Central memory CD4-positive, alpha-beta T cell (primary cell): ENCODE measurements at regions not wholly inside any gene's neighbourhood (a gene's known extent, or its start where the extent isn't known, plus 50 kb on each side); places are given as distances from the start of the nearest gene placed in this dataset.
A peak's percentile ranks its signal among the peaks of the same experiment; 100 is the strongest.

Experiments
- DNase-seq: peaks from one replicate; pipeline ENCODE4 v3.0.0; 2022

DNA sequence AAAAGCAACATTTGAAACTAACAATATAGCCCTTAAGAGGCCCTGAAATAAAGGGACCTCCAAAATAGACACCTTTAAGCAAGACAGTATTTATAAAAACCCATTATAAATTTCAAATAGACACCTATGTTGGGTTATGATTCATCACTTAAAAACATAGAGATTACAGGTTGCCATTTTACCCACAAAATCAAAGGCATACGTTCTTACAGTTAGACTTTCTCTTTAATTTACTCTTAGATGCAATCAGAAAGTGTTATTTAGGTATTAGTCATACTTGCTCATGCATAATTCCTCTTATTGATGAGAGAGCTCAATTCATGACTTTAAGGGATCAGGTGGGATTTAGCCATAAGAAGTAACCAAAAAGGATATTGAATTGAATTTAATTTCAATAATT lies 51.5 kb upstream of the TMEM200A start:
- DNase-seq: no peak

DNA sequence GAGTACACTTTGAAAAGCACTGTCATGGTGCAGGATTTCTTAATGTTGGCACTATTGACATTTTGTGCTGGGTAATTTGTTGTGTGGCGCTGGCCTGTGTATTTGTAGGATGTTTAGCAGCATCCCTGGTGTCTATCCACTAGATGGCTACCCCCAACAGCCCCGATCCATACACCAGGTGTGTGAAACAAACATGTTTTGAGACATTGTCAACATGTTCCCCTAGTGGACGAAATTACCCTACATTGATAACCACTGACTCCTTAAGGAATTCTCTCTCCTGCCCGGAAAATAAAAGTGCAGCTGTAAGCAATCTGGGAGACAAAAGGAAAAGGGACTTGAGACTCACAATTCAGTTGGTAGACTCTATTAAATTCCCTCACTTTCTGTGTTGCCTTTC lies 52.6 kb upstream of the TMEM200A start:
- DNase-seq: no peak

DNA sequence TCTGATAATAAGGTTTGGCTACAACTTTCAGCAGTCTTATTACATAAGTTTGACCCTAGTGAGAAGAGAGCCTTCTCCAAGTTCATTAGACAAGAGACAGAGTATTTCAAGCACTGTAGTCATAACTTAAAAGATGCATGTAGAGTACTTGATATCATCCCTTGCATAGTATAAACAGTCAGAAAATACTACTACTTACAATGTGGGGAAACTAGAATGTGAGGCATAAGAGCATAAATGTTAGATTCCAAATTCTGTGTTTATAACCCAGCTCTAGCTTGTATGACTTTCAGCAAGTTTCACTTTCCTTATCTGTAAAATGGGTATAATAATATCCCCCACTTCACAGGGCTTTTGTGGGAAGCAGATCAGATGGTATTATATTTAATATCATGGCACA lies 56.8 kb upstream of the TMEM200A start:
- no peak for DNase-seq

DNA sequence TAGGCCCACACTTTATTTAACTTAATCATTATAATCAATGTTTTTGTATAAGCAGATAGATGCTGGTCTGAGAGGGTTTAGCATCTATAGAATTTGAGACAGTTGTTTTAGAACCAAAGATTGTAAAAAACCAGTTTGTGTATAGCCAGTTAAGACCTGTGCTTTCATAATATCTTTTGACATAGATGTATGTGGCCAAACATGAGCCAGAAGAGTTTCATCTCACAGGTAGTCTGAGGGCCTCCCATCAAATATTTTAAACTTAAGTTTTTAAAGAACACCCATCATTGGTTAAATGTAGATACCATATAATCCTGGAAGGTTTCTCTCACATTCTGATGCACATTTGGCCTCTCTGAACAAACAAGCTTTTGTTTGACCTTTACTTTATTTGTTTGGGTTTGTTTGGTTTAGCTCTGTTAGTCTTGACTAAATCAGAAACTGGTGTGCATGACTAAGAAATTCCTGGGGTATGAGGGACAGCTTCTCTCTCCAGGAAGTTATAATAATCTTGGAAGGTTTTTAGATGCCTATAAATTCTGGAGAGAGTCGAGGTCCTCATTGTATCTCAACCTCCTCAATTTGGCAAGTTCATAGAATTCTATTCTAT lies 58.0 kb upstream of the TMEM200A start:
- DNase-seq: no peak

DNA sequence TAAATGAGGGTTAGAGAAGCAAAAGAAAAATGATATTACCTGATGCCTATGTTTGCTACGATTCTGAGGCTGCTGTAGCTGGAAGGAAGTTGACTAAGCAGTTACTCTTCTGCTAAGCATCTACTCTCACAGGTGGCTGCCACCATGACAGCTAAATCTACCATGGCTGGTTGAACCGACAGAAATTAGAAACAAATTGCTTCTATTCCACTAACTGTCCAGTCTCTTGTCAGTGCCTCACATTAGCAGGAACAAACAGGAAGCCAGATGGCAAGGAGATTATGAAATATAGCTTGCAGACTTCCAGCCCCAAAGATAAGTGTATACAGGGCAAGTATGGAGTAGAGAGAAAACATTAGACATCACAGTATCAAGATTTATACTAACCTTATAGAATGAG lies 59.4 kb upstream of the TMEM200A start:
- DNase-seq: no peak

DNA sequence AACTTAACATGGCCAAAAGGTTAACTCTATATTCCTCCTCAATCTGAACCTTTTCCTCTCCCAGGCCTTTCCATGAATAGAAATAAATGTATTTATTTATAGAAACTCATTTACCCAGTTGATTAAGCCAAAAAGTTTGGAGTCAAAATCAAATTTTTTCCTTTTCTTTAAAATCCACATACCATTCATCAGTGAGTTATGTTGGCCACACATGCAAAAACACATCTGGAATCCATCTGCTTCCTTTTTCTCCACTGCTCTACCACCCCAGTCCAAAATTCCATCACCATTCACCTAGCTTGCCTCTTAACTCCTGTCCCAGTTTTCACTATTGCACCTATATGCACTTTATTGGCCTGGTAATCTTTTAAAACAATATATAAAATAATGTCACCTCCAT lies 62.4 kb upstream of the TMEM200A start:
- DNase-seq: no peak

DNA sequence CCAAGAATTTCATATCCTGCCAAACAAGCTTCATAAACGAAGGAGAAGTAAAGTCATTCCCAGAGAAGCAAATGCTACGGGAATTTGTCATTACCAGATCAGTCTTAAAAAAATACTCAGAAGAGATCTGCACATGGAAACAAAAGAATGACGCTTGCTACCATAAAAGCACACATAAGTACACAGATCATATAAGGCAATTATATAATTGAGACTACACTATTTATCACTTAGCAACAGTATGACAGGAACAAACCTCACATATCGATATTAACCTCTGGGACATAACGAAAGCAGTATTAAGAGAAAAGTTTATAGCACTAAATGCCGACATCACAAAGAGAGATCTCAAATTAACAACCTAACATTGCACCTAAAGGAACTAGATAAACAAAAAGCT lies 67.6 kb upstream of the TMEM200A start:
- no peak for DNase-seq

DNA sequence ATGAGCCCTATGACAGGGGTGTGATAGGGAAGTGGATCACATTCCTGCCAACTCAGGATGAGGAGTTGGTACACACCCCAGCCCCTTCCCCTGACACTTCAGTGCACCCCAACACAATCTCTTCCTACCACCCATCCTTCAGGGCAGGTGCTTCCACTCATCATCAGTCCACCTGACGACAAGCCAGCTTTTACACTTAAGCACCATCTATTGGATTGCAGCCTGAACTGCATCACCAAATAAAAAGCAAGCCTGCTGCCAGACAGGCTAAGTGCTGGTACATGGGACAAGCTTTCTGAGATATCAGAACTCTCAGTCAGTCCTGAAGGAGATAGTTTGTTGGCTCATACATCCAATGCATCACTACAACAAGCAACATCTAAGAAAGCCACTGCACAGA lies 69.0 kb upstream of the TMEM200A start:
- no peak for DNase-seq

DNA sequence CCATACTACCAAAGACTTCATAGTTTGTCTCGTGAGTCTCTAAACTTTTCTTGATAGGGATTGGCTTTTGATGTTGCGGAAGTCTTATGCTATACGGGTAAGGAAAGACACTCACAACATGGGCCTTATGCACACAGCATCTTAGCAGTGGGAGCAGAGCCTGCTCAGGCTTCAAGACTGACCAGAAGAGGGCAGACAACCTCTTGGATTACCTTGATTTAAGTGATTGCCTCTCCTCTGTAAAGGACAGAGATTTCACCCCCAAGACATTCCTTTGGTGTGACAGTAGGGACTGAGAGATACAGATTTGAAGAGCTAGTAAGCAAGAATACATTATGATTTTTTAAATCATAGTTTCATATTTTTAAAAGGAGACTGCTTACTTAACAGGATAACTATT lies 71.0 kb upstream of the SAMD3 start:
- DNase-seq: peak; percentile 22

DNA sequence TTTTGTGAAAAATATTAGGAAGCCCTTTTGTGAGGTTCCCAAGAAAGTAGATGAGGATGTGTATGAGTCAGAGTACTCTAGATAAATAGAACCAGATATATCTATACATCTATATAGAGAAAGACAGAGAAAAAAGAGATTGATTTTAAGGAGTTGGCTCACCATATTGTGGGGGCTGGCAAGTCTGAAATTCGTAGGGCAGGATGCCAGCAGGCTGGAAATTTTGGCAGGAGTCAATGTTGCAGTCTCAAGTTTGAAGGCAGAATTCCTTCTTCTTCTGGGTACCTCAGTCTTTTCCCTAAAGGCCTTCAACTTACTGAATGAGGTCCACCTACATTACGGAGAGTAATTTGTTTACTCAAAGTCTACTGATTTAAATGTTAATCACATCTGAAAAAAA lies 65.3 kb upstream of the SAMD3 start:
- DNase-seq: no peak

DNA sequence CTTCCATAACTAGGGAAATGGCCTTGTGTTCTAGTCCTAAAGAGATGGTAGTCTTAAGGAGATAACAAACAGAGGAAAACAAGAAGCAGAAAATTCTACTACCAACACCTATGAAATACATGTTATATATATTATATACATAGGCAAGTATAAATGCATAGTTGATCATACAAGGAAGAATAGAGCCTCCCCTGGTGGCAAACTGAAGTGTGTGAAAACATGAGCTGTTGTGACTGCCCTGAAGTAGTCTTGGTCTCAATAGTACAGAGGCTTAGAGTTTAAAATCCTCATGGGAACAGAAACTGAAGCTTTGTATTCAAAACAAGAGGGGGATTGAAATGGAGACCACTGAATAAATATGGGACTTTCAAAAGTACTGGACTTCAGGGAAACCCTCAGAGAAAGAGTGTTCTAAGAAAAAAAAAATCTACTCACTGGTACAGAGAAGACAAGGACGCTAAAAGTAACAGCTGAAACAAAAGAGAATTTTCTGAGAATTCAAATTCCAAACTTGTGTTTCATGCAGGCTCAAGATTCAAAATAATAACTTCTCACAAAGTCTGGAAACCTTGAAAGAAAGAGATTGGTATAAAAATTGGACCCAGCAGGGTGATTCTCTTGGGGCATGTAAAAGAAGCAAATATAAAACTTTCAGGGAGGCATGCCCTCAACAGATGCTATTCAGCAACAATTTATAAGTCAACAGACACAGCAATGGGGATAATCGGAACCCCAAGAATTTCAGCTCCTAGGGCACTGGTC lies 59.7 kb upstream of the SAMD3 start:
- DNase-seq: peak; percentile 32

DNA sequence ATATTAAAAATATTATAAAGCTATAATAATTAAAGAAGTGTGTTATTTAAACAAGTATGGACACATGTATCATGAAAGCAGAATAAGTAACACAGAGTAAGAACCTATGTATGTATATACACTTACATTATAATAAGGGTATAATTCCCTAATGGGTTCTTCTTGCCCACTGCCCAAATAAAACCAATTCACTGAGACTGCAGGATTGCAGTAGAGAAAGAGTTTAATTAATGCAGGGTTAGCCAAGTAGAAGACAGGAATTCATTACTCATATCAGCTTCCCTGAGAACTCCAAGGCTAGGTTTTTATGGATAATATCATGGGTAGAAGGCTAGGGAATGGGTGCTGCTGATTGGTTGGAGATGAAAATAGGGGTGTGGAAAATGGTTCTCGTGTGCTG lies 53.8 kb upstream of the SAMD3 start:
- no peak for DNase-seq

DNA sequence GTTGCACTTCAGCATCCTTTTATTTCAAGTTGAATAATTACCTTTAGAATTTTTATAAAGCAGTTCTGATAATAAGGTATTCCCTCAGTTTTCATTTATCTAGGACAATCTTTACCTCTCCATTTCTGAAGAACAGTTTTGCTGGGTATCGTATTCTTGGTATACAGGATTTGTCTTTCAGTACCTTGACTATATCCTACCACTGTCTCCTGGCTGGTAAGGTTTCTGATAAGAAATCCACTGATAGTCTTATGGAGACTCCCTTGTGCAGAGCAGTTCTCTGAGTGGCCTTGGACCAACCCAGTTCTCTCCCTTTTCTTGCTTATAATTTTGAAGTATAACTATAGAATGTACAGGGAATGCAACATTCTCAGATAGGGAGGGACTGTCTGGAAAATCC lies 51.3 kb upstream of the SAMD3 start:
- DNase-seq: no peak
